OCI-LY3 (cell line): ENCODE measurements at regions not wholly inside any gene's neighbourhood (a gene's known extent, or its start where the extent isn't known, plus 50 kb on each side); places are given as distances from the start of the nearest gene placed in this dataset.

Source experiments
- H2AFZ ChIP-seq: fragments of 200-600, 300-600 bp; shearing (Covaris generic); 2 replicates; pipeline ENCODE4 v1.6.0; 2014; ENCODE audit warnings: antibody characterized with exemption, low read depth, low read length
- H3K27ac ChIP-seq: fragments of 200-600, 300-600 bp; sonication (generic); 2 replicates; pipeline ENCODE4 v1.5.1; 2014; ENCODE audit warnings: mild to moderate bottlenecking, low read length, moderate library complexity, mixed read lengths
- H3K27me3 ChIP-seq: fragments of 200-600, 300-600 bp; sonication (generic); 2 replicates; pipeline ENCODE4 v1.6.1; 2014; ENCODE audit warnings: low read depth, low read length, mixed read lengths
- H3K36me3 ChIP-seq: fragments of 200-600, 300-600 bp; sonication (generic); replicated peaks from 2 replicates; pipeline ENCODE3; 2014; ENCODE audit warnings: low read depth, low read length, mixed read lengths
- H3K4me1 ChIP-seq: fragments of 300-600, 200-600 bp; sonication (generic); 2 replicates; pipeline ENCODE4 v1.6.1; 2014; ENCODE audit warnings: low read length, mixed read lengths
- H3K4me2 ChIP-seq: fragments of 200-600, 300-600 bp; sonication (generic); 2 replicates; pipeline ENCODE4 v1.6.1; 2014; ENCODE audit warnings: low read length, mixed read lengths
- H3K4me3 ChIP-seq: fragments of 300-600, 200-600 bp; sonication (generic); 2 replicates; pipeline ENCODE4 v1.5.1; 2014; ENCODE audit warnings: antibody characterized with exemption, mild to moderate bottlenecking, low read length, moderate library complexity
- H3K79me2 ChIP-seq: fragments of 300-600, 200-600 bp; shearing (Covaris generic); 2 replicates; pipeline ENCODE4 v1.6.1; 2014; ENCODE audit warnings: mild to moderate bottlenecking, low read length, mixed read lengths
- H3K9ac ChIP-seq: fragments of 300-600, 200-600 bp; shearing (Covaris generic); 2 replicates; pipeline ENCODE4 v1.6.0; 2014; ENCODE audit warnings: mild to moderate bottlenecking, low read length, moderate library complexity
- H3K9me3 ChIP-seq: fragments of 200-600, 300-600 bp; shearing (Covaris generic); 2 replicates; pipeline ENCODE4 v1.6.1; 2014; ENCODE audit warnings: low read length, mixed read lengths; ENCODE audit not compliant: insufficient read depth
- H4K20me1 ChIP-seq: fragments of 200-600, 300-600 bp; sonication (generic); 2 replicates; pipeline ENCODE4 v1.6.1; 2016; ENCODE audit warnings: low read length, mixed read lengths; ENCODE audit not compliant: insufficient read depth
- CTCF ChIP-seq: fragments of 200-600, 300-600 bp; sonication (generic); IDR thresholded peaks from 2 replicates; pipeline ENCODE4 v1.5.1; 2014; ENCODE audit warnings: antibody characterized with exemption, low read length, low read depth
- EZH2phosphoT487 ChIP-seq: fragments of 200-600 bp; shearing (Covaris generic); IDR thresholded peaks from 2 replicates; pipeline ENCODE4 v1.6.1; 2018; ENCODE audit warnings: antibody characterized with exemption, mixed run types, low read depth

GRCh38 chr10:30190577-30191552 is 131.5 kb upstream of the JCAD start:
- Histone ChIP-seq H3K27me3 (no peaks in the 10 kb centered on the region), H3K4me3 (no peak overlapping the region), H3K9ac (no peak overlapping the region), H3K36me3 (no peaks in the 10 kb centered on the region), H4K20me1 (no peaks in the 10 kb centered on the region), H3K4me1 (peaks cover 12% of the 10 kb centered on the region), H3K4me2 (no peak overlapping the region), H2AFZ (no peak overlapping the region), H3K79me2 (no peaks in the 10 kb centered on the region), H3K9me3 (no peaks in the 10 kb centered on the region), H3K27ac (no peak overlapping the region)
- TF ChIP-seq EZH2phosphoT487 (no peak), CTCF (no peak)

- Histone ChIP-seq H3K27ac (no peak overlapping the region), H3K4me2 (no peak overlapping the region)
- TF ChIP-seq CTCF (no peak), EZH2phosphoT487 (no peak)
These were observed 129.8 kb upstream of the JCAD start for GRCh38 chr10:30189238-30189580.

GRCh38 chr10:30188556-30189237 is 129.3 kb upstream of the JCAD start:
- TF ChIP-seq CTCF (no peak), EZH2phosphoT487 (no peak)
- Histone ChIP-seq H3K4me3 (no peak overlapping the region), H3K4me1 (peaks cover 11% of the 10 kb centered on the region), H3K27ac (no peak overlapping the region), H3K9ac (no peak overlapping the region), H3K79me2 (no peaks in the 10 kb centered on the region), H3K36me3 (no peaks in the 10 kb centered on the region), H3K9me3 (no peaks in the 10 kb centered on the region), H2AFZ (no peak overlapping the region), H3K27me3 (no peaks in the 10 kb centered on the region), H4K20me1 (no peaks in the 10 kb centered on the region), H3K4me2 (no peak overlapping the region)

More at GRCh38 chr10:30189238-30189580, 129.8 kb upstream of the JCAD start:
- H2AFZ ChIP-seq: no peak overlapping the region
- H3K9me3 ChIP-seq: no peaks in the 10 kb centered on the region
- H3K79me2 ChIP-seq: no peaks in the 10 kb centered on the region
- H3K4me1 ChIP-seq: peaks cover 12% of the 10 kb centered on the region
- H3K27me3 ChIP-seq: no peaks in the 10 kb centered on the region
- no peaks in the 10 kb centered on the region for H4K20me1 ChIP-seq
- H3K9ac ChIP-seq: no peak overlapping the region
- H3K4me3 ChIP-seq: no peak overlapping the region
- no peaks in the 10 kb centered on the region for H3K36me3 ChIP-seq

- no peak overlapping the region for H2AFZ ChIP-seq
- no peaks in the 10 kb centered on the region for H4K20me1 ChIP-seq
- H3K27me3 ChIP-seq: no peaks in the 10 kb centered on the region
- no peak overlapping the region for H3K27ac ChIP-seq
- H3K4me1 ChIP-seq: peaks cover 5% of the 10 kb centered on the region
- H3K79me2 ChIP-seq: no peaks in the 10 kb centered on the region
- H3K4me2 ChIP-seq: no peak overlapping the region
- H3K4me3 ChIP-seq: no peak overlapping the region
- TF ChIP-seq CTCF (no peak), EZH2phosphoT487 (no peak)
- H3K9ac ChIP-seq: no peak overlapping the region
- H3K36me3 ChIP-seq: no peaks in the 10 kb centered on the region
- no peaks in the 10 kb centered on the region for H3K9me3 ChIP-seq
These were observed 128.7 kb upstream of the JCAD start for GRCh38 chr10:30188101-30188500.
